ENCODE measurements at regions not wholly inside any gene's neighbourhood (a gene's known extent, or its start where the extent isn't known, plus 50 kb on each side); places are given as distances from the start of the nearest gene placed in this dataset.

GRCh38 chr6:129920103-129920798, 59.1 kb upstream of the TMEM244 start:
- peak; percentile 3 for DNase-seq (ENCODE audit: low spot score)

GRCh38 chr6:129911732-129912131, 50.6 kb upstream of the TMEM244 start:
- no peak for DNase-seq (ENCODE audit: low spot score)

All from LoVo (cell line).